ENCODE measurements at regions not wholly inside any gene's neighbourhood (a gene's known extent, or its start where the extent isn't known, plus 50 kb on each side); places are given as distances from the start of the nearest gene placed in this dataset.
"Not testable (repeated sequence)": the region's sequence is repeated elsewhere in the genome, so short reads cannot be mapped to it uniquely, and the experiment has no call there.

GRCh38 chr2:186962085-186962747 is 113.2 kb upstream of the ZSWIM2 start:
- no peak for DNase-seq (ENCODE audit: extremely low spot score, insufficient read length, low read depth)
- FAIRE-seq, result no peak

GRCh38 chr2:186960241-186960640 is 111.3 kb upstream of the ZSWIM2 start:
- not testable (repeated sequence) for DNase-seq (ENCODE audit: extremely low spot score, insufficient read length, low read depth); FAIRE-seq

DNA sequence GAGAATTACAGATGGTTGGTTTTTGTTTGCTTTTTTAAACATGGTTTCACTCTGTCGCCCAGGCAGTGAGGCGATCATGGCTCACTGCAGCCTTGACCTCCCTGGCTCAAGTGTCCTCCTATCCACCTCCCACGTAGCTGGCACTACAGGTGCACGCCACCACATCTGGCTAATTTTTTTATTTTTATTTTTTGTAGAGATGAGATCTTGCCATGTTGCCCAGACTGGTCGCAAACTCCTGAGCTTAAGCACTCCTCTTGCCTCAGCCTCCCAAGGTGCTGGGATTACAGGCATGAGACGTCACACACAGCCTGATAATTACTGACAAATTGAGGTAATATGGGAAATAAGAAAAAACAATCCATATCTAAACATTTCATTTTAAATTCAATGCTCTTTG is 110.5 kb upstream of the ZSWIM2 start:
- FAIRE-seq, result no peak
- no peak for DNase-seq (ENCODE audit: extremely low spot score, insufficient read length, low read depth)

GRCh38 chr2:186950694-186951093 is 101.7 kb upstream of the ZSWIM2 start:
- no peak for DNase-seq (ENCODE audit: extremely low spot score, insufficient read length, low read depth)
- FAIRE-seq, result no peak

- DNase-seq (ENCODE audit: extremely low spot score, insufficient read length, low read depth) (no peak), FAIRE-seq (no peak)
Measured at GRCh38 chr2:186949726-186950256, 100.8 kb upstream of the ZSWIM2 start.

DNA sequence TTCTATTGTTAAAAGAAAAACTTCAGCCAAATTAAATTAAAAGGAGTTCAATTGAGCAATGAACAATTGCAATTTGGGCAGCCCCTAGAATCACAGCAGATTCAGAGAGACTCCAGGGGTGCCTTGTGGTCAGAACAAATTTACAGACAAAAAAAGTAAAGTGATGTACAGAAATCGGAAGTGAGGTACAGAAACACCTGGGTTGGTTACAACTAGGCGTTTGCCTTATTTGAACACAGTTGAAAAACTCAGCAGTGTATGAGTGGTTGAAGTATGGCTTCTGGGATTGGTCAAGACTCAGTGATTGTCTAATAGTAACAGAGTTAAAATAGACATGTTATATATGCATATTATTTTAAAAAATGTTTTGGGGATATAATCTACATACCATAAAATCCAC is 98.5 kb upstream of the ZSWIM2 start:
- FAIRE-seq, result no peak
- no peak for DNase-seq (ENCODE audit: extremely low spot score, insufficient read length, low read depth)

DNA sequence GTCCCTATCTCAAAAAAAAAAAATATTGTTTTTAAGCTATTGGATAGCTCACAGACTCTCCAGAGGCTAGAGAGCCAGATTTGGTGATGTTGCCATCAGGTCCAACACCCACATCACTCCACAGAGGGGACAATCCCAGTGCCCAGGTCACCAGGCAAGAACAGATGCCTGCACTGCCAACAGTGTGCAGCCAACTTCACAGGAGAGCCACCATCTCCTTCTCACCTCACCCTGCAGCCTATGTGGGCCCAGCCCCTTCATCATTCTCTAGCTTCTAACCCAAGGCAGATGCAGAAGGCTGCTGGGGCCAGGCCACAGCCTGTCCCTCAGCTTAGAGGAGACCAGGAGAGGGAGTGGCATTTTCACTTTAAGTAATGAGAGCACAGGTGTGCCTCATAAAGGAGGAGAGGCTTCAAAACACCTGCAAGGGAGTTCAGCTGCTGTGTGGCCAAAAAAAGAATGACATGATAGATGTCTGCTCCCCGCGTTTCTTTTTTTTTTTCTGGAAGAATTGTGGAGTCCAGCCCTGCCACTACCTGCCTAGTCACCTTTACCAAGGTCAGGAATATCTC is 98.0 kb upstream of the ZSWIM2 start:
- FAIRE-seq (no peak), DNase-seq (ENCODE audit: extremely low spot score, insufficient read length, low read depth) (no peak)

DNA sequence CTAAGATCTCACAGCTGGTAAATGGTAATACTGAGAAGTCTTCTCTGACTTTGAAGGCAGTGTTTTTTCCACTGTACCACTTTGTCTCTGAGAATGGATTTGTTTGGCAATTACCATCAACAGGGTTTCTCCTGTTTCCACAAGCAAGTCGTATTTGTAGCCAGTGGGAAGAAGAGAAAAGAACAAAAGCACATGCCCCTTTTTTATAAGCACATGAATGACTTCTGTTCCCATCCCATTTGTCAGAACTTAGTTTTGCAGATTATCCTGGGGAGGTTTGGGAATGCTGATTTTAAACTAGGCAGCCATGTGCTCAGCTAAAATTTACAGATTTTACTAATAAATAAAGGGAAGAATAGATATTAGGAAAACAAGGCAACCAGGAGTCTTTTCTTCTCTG is 92.9 kb upstream of the ZSWIM2 start:
- no peak for DNase-seq (ENCODE audit: extremely low spot score, insufficient read length, low read depth)
- FAIRE-seq, result no peak

DNA sequence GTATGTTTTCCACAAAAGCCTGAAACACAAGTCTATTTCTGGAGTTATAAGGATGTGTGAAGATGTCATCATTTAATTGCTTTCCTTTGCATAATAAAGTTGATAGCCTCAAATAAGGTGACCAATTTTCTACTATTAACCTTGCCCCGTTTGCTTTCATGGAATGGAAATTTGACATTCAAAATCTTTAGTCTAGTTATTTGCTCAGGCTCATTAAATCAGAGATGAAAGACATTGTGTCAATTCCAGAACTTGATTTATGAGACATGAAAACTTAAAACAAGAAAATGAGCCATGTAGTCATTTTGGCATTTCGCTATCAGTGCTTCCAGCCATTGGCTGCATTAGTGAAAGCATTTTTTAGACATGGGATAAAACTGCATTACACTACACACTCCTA is 91.5 kb upstream of the ZSWIM2 start:
- no peak for DNase-seq (ENCODE audit: extremely low spot score, insufficient read length, low read depth)
- FAIRE-seq, result no peak

DNA sequence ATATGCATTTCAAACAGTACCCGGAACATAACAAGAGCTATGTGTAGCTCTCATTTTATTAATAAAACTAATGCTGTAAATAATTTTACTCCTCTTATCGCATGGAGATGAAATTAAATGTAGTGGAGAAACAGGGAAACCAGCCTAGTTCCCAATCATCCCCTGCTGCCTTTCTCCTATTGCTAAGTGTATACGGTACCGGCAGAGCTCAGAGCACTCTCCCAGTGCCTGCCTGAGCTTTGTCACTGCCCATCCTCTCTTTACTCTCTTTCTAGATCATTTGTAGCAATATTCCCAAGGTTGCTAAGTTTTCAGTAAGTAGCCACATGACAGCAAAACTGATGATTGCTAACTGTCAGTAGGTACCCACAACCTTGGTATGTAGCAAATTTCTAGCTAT is 85.5 kb upstream of the ZSWIM2 start:
- DNase-seq (ENCODE audit: extremely low spot score, insufficient read length, low read depth), result no peak
- FAIRE-seq, result no peak

DNA sequence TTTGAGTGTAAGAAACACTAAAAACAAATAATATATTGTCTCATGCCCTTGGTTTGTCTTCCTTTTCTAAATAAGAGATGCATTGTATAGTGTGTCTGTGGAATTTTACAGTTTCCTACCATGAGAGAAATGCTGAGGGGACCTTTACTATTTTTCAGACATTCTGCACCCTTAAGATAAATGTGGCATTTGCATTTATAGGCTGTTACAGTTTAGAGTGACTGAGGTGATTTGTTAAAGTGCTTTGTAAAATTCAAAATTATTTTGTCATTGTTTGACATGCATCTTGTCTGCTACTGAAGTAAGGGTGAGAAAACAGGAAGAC is 78.9 kb upstream of the ZSWIM2 start:
- DNase-seq (ENCODE audit: extremely low spot score, insufficient read length, low read depth), result no peak
- no peak for FAIRE-seq

DNA sequence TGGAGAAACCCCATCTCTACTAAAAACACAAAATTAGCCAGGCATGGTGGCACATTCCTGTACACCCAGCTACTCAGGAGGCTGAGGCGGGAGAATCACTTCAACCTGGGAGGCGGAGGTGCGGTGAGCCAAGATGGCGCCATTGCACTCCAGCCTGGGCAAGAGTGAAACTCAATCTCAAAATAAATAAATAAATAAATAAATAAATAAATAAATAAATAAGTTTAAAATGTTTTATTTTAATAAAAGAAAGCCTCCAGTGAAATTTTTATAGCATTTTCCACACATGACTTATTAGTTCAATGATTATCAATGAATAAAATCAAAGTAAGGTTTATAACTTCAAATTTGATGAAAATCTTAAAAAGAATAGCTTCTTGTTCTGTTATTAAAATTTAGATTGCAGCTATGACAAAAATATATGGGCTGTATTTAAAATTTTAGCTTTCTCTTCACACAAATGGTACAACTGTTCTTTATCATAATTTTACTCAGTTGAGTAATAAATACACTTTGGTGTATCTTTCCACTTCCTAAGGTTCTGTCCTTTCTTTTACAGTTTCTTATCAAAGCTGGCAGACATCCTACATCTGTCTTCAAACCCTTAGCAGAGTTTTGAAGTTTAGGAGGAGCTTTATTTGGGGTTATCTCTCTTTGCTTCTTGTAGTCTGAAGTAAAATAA is 78.4 kb upstream of the ZSWIM2 start:
- no peak for DNase-seq (ENCODE audit: extremely low spot score, insufficient read length, low read depth)
- FAIRE-seq, result no peak

DNA sequence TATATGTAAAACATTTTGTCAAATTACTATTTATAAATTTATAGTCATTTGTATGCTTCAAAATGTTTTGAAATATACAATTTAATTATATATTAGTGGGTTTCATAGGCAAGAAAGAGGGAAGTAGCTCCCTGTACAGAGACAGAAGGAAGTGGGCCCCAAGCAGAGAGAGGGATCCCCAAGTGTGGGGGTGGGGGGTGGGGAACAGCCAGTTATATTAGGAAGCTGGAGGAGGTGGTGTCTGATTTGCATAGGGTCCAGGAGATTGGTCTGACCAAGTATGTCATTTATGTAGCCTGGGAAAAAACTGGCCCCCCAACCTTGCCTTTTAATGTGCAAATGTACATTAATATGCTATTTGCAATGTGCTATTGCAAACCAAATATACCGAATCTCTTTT is 76.5 kb upstream of the ZSWIM2 start:
- DNase-seq (ENCODE audit: extremely low spot score, insufficient read length, low read depth) (no peak), FAIRE-seq (no peak)

GRCh38 chr2:186922316-186922715 is 73.3 kb upstream of the ZSWIM2 start:
- not testable (repeated sequence) for DNase-seq (ENCODE audit: extremely low spot score, insufficient read length, low read depth); FAIRE-seq

DNA sequence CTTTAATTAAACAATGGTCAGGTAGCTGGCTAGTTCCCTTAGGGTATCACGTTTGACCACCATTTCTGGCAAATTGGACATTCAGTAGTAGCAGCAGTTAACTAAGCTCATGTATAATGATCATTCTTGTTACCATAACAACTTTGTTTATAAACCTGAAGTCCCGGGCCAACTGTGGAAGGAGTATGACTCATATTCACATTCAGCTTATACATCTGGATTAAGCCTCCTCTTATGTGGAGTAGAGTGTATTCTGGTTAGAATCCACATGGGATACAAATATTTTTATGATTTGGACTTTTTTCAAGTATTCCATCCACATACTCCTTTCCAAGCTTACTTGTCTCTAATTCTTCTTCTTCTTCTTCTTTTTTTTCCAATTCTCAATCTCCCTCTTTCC is 70.3 kb upstream of the ZSWIM2 start:
- FAIRE-seq, result no peak
- DNase-seq (ENCODE audit: extremely low spot score, insufficient read length, low read depth), result no peak

- FAIRE-seq, result no peak
- DNase-seq (ENCODE audit: extremely low spot score, insufficient read length, low read depth), result no peak
Measured at GRCh38 chr2:186918495-186918894, 69.5 kb upstream of the ZSWIM2 start.

DNA sequence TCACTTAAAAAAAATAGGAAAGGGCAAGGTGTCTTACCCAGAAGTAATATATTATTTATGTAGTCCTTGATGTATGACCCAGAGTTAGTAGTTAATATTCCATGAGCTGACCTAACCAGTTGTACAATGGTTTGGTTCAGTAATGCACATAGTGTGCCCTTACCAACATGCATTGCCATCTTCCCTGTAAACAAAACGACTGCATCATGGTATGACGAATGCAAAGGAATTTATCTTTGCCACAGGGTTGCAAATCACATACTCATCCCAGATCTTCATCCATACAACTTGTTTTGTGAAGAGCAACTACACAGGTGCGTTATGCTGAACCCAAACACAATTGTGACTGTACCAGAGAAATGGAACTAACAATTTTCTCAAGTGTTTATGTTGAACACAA is 68.9 kb upstream of the ZSWIM2 start:
- no peak for DNase-seq (ENCODE audit: extremely low spot score, insufficient read length, low read depth)
- FAIRE-seq, result no peak

- FAIRE-seq (peak; percentile 72), DNase-seq (ENCODE audit: extremely low spot score, insufficient read length, low read depth) (no peak)
Measured at GRCh38 chr2:186913870-186914269, 64.9 kb upstream of the ZSWIM2 start.

DNA sequence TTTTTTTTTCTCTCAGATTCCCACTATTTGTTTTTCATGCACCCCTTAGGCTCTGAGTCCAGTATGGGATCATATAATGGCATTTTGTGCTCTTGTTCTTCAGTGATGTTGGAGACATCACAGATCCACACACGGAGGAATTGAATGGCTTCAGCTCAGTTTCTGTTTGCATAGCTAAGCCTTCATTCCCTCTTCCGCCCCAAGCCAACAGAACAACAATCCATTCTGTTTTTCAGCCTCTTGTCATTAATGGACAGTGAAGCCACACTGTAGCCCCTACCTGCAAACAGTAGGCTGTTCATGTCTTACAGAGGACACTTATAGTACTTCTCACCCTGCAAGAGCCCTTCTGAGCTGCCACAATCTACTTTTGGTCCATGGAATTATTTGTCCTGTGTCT is 64.0 kb upstream of the ZSWIM2 start:
- DNase-seq (ENCODE audit: extremely low spot score, insufficient read length, low read depth), result no peak
- no peak for FAIRE-seq

- FAIRE-seq, result no peak
Measured at GRCh38 chr2:186911551-186912085, 62.6 kb upstream of the ZSWIM2 start.

DNA sequence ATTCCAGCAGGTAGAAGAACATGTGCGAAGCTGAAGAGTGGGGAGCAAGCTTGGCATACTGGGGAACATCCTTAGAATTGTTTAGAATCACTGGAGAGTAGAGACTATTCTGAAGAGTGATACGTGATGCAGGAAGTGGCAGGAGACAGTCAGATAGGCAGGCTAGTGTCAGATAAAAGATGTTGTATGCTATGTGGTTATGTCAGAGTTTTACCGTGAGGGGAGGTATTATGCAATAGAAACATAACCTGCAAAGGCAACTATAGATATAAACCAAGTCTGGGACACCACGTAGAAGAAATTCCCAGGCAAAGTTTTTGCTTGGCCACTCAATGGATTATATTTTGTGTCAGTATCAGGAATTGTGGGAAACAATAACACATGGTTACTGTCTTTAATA is 62.0 kb upstream of the ZSWIM2 start:
- FAIRE-seq, result no peak
- no peak for DNase-seq (ENCODE audit: extremely low spot score, insufficient read length, low read depth)

More at GRCh38 chr2:186911551-186912085, 62.6 kb upstream of the ZSWIM2 start:
- DNase-seq (ENCODE audit: extremely low spot score, insufficient read length, low read depth), result no peak
